Suprapubic skin (tissue), 4 donors: ENCODE measurements at regions not wholly inside any gene's neighbourhood (a gene's known extent, or its start where the extent isn't known, plus 50 kb on each side); places are given as distances from the start of the nearest gene placed in this dataset.

Experiments used
- CTCF ChIP-seq, 2 donors: fragments of 200-600 bp in 1 of 2; fragments of 450-650 bp in 1 of 2; sonication (generic) in 1 of 2; IDR thresholded peaks; one replicate each; pipeline ENCODE4 v1.5.1; 2016 to 2019; ENCODE audit warnings: antibody characterized with exemption in 2 of 2, mild to moderate bottlenecking in 1 of 2, moderate library complexity in 1 of 2
- POLR2A ChIP-seq, 2 donors: fragments of 450-650 bp; IDR thresholded peaks; one replicate each; pipeline ENCODE4 v1.6.1; 2017; ENCODE audit warnings: antibody characterized with exemption in 2 of 2, mild to moderate bottlenecking in 2 of 2, moderate library complexity in 2 of 2
- POLR2AphosphoS5 ChIP-seq, 3 donors: sonication (generic); formaldehyde crosslinking; IDR thresholded peaks; one replicate each; pipeline ENCODE4 v1.6.1; 2017; ENCODE audit warnings: antibody characterized with exemption in 3 of 3

GRCh38 chr11:82673631-82674030 is 60.0 kb downstream of the FAM181B start:
- TF ChIP-seq CTCF (IDR thresholded peaks at IDR 0.05), result no peak
- no peak for TF ChIP-seq POLR2AphosphoS5 (IDR thresholded peaks at IDR 0.05)
- no peak for TF ChIP-seq POLR2A (IDR thresholded peaks at IDR 0.05)
